ENCODE measurements at regions not wholly inside any gene's neighbourhood (a gene's known extent, or its start where the extent isn't known, plus 50 kb on each side); places are given as distances from the start of the nearest gene placed in this dataset.

GRCh38 chr1:204752688-204753040, 67.1 kb upstream of the LRRN2 start:
- TF ChIP-seq ZNF384 (IDR thresholded peaks at IDR 0.05) (no peak), SP1 (IDR thresholded peaks at IDR 0.05) (no peak), CTBP1 (IDR thresholded peaks at IDR 0.05; ENCODE audit: borderline replicate concordance) (no peak), TARDBP (IDR thresholded peaks at IDR 0.05) (no peak), L3MBTL2 (conservative IDR thresholded peaks at IDR 0.05) (no peak), NFRKB (IDR thresholded peaks at IDR 0.05) (no peak), ELF4 (IDR thresholded peaks at IDR 0.05) (no peak), FOXK2 (IDR thresholded peaks at IDR 0.05) (no peak), SUZ12 (IDR thresholded peaks at IDR 0.05) (no peak), ARNT (IDR thresholded peaks at IDR 0.05) (no peak), HDGF (IDR thresholded peaks at IDR 0.05; ENCODE audit: borderline replicate concordance) (no peak), BHLHE40 (IDR thresholded peaks at IDR 0.05; ENCODE audit: borderline replicate concordance) (no peak)

Measured in HEK293T (cell line).